H9 (cell line): ENCODE measurements at regions not wholly inside any gene's neighbourhood (a gene's known extent, or its start where the extent isn't known, plus 50 kb on each side); places are given as distances from the start of the nearest gene placed in this dataset.

Experiments
- DNase-seq: peaks from one replicate; pipeline ENCODE4 v3.0.0-alpha.2; 2017
- H2AFZ ChIP-seq: one replicate; pipeline ENCODE4 v1.6.1; 2013; ENCODE audit warnings: mild to moderate bottlenecking, low read length, control low read depth, moderate library complexity
- H2AK5ac ChIP-seq: 2 replicates; pipeline ENCODE4 v1.6.1; 2013; ENCODE audit warnings: low read length, control low read depth, mixed read lengths; ENCODE audit not compliant: insufficient read length
- H2BK120ac ChIP-seq: one replicate; pipeline ENCODE4 v1.6.1; 2013; ENCODE audit warnings: low read depth, mild to moderate bottlenecking, low read length, control low read depth, inconsistent platforms; ENCODE audit not compliant: poor library complexity, severe bottlenecking
- H2BK12ac ChIP-seq: 2 replicates; pipeline ENCODE4 v1.6.1; 2013; ENCODE audit warnings: low read length, control low read depth, mixed read lengths, low read depth; ENCODE audit not compliant: insufficient read length
- H2BK15ac ChIP-seq: 2 replicates; pipeline ENCODE4 v1.6.1; 2013; ENCODE audit warnings: low read depth, low read length, control low read depth
- H2BK20ac ChIP-seq: one replicate; pipeline ENCODE4 v1.6.1; 2013; ENCODE audit warnings: low read depth, mild to moderate bottlenecking, low read length, control low read depth, inconsistent platforms; ENCODE audit not compliant: poor library complexity, severe bottlenecking
- H2BK5ac ChIP-seq: 2 replicates; pipeline ENCODE4 v1.6.1; 2013; ENCODE audit warnings: low read length, control low read depth, mixed read lengths; ENCODE audit not compliant: insufficient read length
- H3K14ac ChIP-seq: 2 replicates; pipeline ENCODE4 v1.6.1; 2013; ENCODE audit warnings: low read length, control low read depth; ENCODE audit not compliant: insufficient read depth
- H3K18ac ChIP-seq: 2 replicates; pipeline ENCODE4 v1.6.1; 2013; ENCODE audit warnings: low read depth, mild to moderate bottlenecking, mixed read lengths, low read length, control low read depth; ENCODE audit not compliant: insufficient read length
- H3K23ac ChIP-seq: 2 replicates; pipeline ENCODE4 v1.6.1; 2013; ENCODE audit warnings: low read length, control low read depth, mixed read lengths, low read depth; ENCODE audit not compliant: insufficient read length
- H3K23me2 ChIP-seq: 2 replicates; pipeline ENCODE4 v1.6.1; 2013; ENCODE audit warnings: low read depth, mild to moderate bottlenecking, mixed read lengths, low read length, control low read depth; ENCODE audit not compliant: insufficient read length, poor library complexity, severe bottlenecking
- H3K27ac ChIP-seq: 2 replicates; pipeline ENCODE4 v1.5.1; 2013; ENCODE audit warnings: low read length, control low read depth, mixed read lengths, low read depth; ENCODE audit not compliant: insufficient read length
- H3K27me3 ChIP-seq: 2 replicates; pipeline ENCODE4 v1.6.1; 2013; ENCODE audit warnings: low read length, control low read depth, inconsistent platforms; ENCODE audit not compliant: insufficient read depth
- H3K4ac ChIP-seq: 2 replicates; pipeline ENCODE4 v1.6.1; 2013; ENCODE audit warnings: low read depth, mild to moderate bottlenecking, control low read depth, inconsistent platforms, low read length, moderate library complexity
- H3K4me1 ChIP-seq: 2 replicates; pipeline ENCODE4 v1.6.1; 2013; ENCODE audit warnings: low read length, control low read depth, inconsistent platforms; ENCODE audit not compliant: insufficient read depth
- H3K4me2 ChIP-seq: 2 replicates; pipeline ENCODE4 v1.6.1; 2013; ENCODE audit warnings: low read length, control low read depth, mixed read lengths; ENCODE audit not compliant: insufficient read length, insufficient read depth
- H3K56ac ChIP-seq: 2 replicates; pipeline ENCODE4 v1.6.1; 2013; ENCODE audit warnings: low read depth, mild to moderate bottlenecking, mixed read lengths, low read length, control low read depth; ENCODE audit not compliant: insufficient read length
- H3K79me1 ChIP-seq: 2 replicates; pipeline ENCODE4 v1.6.1; 2013; ENCODE audit warnings: low read depth, mild to moderate bottlenecking, moderate library complexity, low read length, control low read depth, inconsistent platforms; ENCODE audit not compliant: insufficient read depth, poor library complexity, severe bottlenecking
- H3K79me2 ChIP-seq: 2 replicates; pipeline ENCODE4 v1.6.1; 2013; ENCODE audit warnings: low read length, control low read depth, inconsistent platforms; ENCODE audit not compliant: insufficient read depth
- H3K9ac ChIP-seq: 2 replicates; pipeline ENCODE4 v1.6.1; 2013; ENCODE audit warnings: low read length, control low read depth, mixed read lengths; ENCODE audit not compliant: insufficient read length; ENCODE audit errors: extremely low read depth
- H3K9me3 ChIP-seq: one replicate; pipeline ENCODE4 v1.6.1; 2013; ENCODE audit warnings: low read depth, low read length, inconsistent platforms; ENCODE audit not compliant: control insufficient read depth
- H3T11ph ChIP-seq: one replicate; pipeline ENCODE4 v1.6.1; 2013; ENCODE audit warnings: mild to moderate bottlenecking, low read length, control low read depth, inconsistent platforms
- H4K20me1 ChIP-seq: one replicate; pipeline ENCODE4 v1.6.1; 2013; ENCODE audit not compliant: control insufficient read depth, insufficient read length, insufficient read depth
- H4K5ac ChIP-seq: 2 replicates; pipeline ENCODE4 v1.6.1; 2013; ENCODE audit warnings: low read depth, mild to moderate bottlenecking, mixed read lengths, low read length, control low read depth; ENCODE audit not compliant: insufficient read length
- H4K8ac ChIP-seq: replicated peaks from 2 replicates; pipeline ENCODE4 v1.6.1; 2013; ENCODE audit warnings: low read length, control low read depth, mixed read lengths, low read depth; ENCODE audit not compliant: insufficient read length
- H4K91ac ChIP-seq: 2 replicates; pipeline ENCODE4 v1.6.1; 2013; ENCODE audit warnings: low read depth, mild to moderate bottlenecking, moderate library complexity, mixed read lengths, low read length, control low read depth; ENCODE audit not compliant: insufficient read length
- H3K27ac Mint-ChIP-seq, 3 experiments: 2 replicates in 2 of 3; 3 replicates in 1 of 3; pipeline ENCODE4 v1.8.0; 2020 to 2021; ENCODE audit warnings: mixed read lengths in 3 of 3, mild to moderate bottlenecking in 1 of 3, moderate library complexity in 1 of 3
- H3K27me3 Mint-ChIP-seq: 2 replicates; pipeline ENCODE4 v1.8.0; 2021; ENCODE audit warnings: low read depth, mild to moderate bottlenecking, moderate library complexity, mixed read lengths
- H3K36me3 Mint-ChIP-seq, 3 experiments: 2 replicates in 2 of 3; 3 replicates in 1 of 3; pipeline ENCODE4 v1.8.0; 2020 to 2021; ENCODE audit warnings: low read depth in 3 of 3, mixed read lengths in 3 of 3; ENCODE audit not compliant: insufficient read depth in 1 of 3
- H3K4me1 Mint-ChIP-seq, 2 experiments: 2 replicates each; pipeline ENCODE4 v1.8.0; 2020; ENCODE audit warnings: mixed read lengths in 2 of 2
- H3K4me3 Mint-ChIP-seq, 2 experiments: 2 replicates in 1 of 2; 3 replicates in 1 of 2; pipeline ENCODE4 v1.8.0; 2020 to 2021; ENCODE audit warnings: mild to moderate bottlenecking in 2 of 2, mixed read lengths in 2 of 2, moderate library complexity in 1 of 2
- H3K9me3 Mint-ChIP-seq, 2 experiments: 2 replicates in 1 of 2; 3 replicates in 1 of 2; pipeline ENCODE4 v1.8.0; 2020; ENCODE audit warnings: mild to moderate bottlenecking in 2 of 2, mixed read lengths in 2 of 2, moderate library complexity in 1 of 2
- WGBS: extraction: QIAGEN DNeasy Blood & Tissue Kit; methylation state at CpG from one replicate; pipeline ENCODE4 v1.1.7; 2013; ENCODE audit warnings: missing lambda C conversion rate, low lambda C conversion rate, mixed read lengths; ENCODE audit not compliant: insufficient read length; ENCODE audit errors: extremely low coverage; 5-methylcytosine and 5-hydroxymethylcytosine counted together
- TF ChIP-seq, protein P1 (sequence below): fragments of 200-600 bp; sonication (generic); conservative IDR thresholded peaks from 3 replicates; pipeline ENCODE4 v1.8.0; 2021; ENCODE audit warnings: antibody characterized with exemption, mild to moderate bottlenecking

DNA sequence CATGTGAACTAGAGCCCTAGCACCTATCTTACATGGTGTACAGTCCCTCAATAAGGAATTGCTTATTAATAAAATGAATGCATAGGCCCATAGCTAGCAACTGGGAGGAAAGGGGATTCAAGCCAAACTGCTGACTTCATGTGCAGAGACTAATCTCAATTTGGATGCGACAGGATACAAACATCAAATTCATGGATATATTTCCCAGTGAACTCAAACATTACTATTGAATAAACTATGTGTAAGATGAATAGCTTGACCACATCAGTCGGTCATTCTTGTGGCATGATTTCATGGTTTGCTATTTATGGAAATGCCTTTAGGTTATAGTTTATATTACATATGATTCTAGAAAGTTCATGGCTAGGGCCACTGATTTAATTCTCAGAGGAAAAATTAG lies 268.6 kb upstream of the SLITRK3 start:
- H3K9me3 Mint-ChIP-seq: no peaks in the 10 kb centered on the region; a peak in 1 of 5 replicates
- H3K9me3 ChIP-seq: no peaks in the 10 kb centered on the region
- no peaks in the 10 kb centered on the region for H3K36me3 Mint-ChIP-seq
- H4K8ac ChIP-seq: no peak overlapping the region
- H3K23me2 ChIP-seq: no peaks in the 10 kb centered on the region
- H3K18ac ChIP-seq: no peak overlapping the region
- no peak overlapping the region for H3K9ac ChIP-seq
- H3K27ac Mint-ChIP-seq: no peak overlapping the region
- no peaks in the 10 kb centered on the region for H4K20me1 ChIP-seq
- no peaks in the 10 kb centered on the region for H3K79me1 ChIP-seq
- H3K27ac ChIP-seq: no peak overlapping the region
- no peak overlapping the region for H2BK120ac ChIP-seq
- H3K27me3 ChIP-seq: no peaks in the 10 kb centered on the region
- no CpG with 5 or more reads among the region's 2 CpGs for WGBS
- no peak overlapping the region for H2BK15ac ChIP-seq
- no peaks in the 10 kb centered on the region; the same call in 1 of the 2 replicates for H3K27me3 Mint-ChIP-seq
- no peak overlapping the region for H3K4me3 Mint-ChIP-seq
- no peak overlapping the region for H2BK12ac ChIP-seq
- H3K4ac ChIP-seq: no peak overlapping the region
- DNase-seq: no peak
- H3K79me2 ChIP-seq: no peaks in the 10 kb centered on the region
- no peak overlapping the region for H2AK5ac ChIP-seq
- H2BK5ac ChIP-seq: no peak overlapping the region
- H3T11ph ChIP-seq: no peak overlapping the region
- H2BK20ac ChIP-seq: no peak overlapping the region
- no peak overlapping the region for H3K14ac ChIP-seq
- H3K4me2 ChIP-seq: no peak overlapping the region
- no peak overlapping the region for H3K56ac ChIP-seq
- no peaks in the 10 kb centered on the region for H3K4me1 Mint-ChIP-seq
- no peak overlapping the region for H2AFZ ChIP-seq
- H4K5ac ChIP-seq: no peak overlapping the region
- TF ChIP-seq, protein P1, sequence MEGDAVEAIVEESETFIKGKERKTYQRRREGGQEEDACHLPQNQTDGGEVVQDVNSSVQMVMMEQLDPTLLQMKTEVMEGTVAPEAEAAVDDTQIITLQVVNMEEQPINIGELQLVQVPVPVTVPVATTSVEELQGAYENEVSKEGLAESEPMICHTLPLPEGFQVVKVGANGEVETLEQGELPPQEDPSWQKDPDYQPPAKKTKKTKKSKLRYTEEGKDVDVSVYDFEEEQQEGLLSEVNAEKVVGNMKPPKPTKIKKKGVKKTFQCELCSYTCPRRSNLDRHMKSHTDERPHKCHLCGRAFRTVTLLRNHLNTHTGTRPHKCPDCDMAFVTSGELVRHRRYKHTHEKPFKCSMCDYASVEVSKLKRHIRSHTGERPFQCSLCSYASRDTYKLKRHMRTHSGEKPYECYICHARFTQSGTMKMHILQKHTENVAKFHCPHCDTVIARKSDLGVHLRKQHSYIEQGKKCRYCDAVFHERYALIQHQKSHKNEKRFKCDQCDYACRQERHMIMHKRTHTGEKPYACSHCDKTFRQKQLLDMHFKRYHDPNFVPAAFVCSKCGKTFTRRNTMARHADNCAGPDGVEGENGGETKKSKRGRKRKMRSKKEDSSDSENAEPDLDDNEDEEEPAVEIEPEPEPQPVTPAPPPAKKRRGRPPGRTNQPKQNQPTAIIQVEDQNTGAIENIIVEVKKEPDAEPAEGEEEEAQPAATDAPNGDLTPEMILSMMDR: no peak
- no peaks in the 10 kb centered on the region for H3K4me1 ChIP-seq
- H4K91ac ChIP-seq: no peak overlapping the region
- no peak overlapping the region for H3K23ac ChIP-seq
